Hepatocyte (in vitro differentiated cells): ENCODE measurements at regions not wholly inside any gene's neighbourhood (a gene's known extent, or its start where the extent isn't known, plus 50 kb on each side); places are given as distances from the start of the nearest gene placed in this dataset.
"Not testable (repeated sequence)": the region's sequence is repeated elsewhere in the genome, so short reads cannot be mapped to it uniquely, and the experiment has no call there.

ENCODE experiments used
- DNase-seq: peaks from one replicate; pipeline ENCODE4 v3.0.0-alpha.2; 2016; ENCODE audit warnings: low spot score
- H2AFZ ChIP-seq: fragments of 200-600 bp; sonication (generic); 2 replicates; pipeline ENCODE4 v1.6.0; 2016; ENCODE audit warnings: antibody characterized with exemption, mild to moderate bottlenecking
- H3K27ac ChIP-seq: fragments of 200-600 bp; sonication (generic); 2 replicates; pipeline ENCODE4 v1.5.1; 2016; ENCODE audit warnings: mild to moderate bottlenecking
- H3K27me3 ChIP-seq: fragments of 200-600 bp; sonication (generic); 2 replicates; pipeline ENCODE4 v1.6.1; 2016
- H3K36me3 ChIP-seq: fragments of 200-600 bp; sonication (generic); replicated peaks from 2 replicates; pipeline ENCODE4 v1.5.1; 2016; ENCODE audit warnings: low read depth; ENCODE audit not compliant: insufficient read depth
- H3K4me1 ChIP-seq: fragments of 200-600 bp; sonication (generic); 2 replicates; pipeline ENCODE4 v1.5.1; 2016; ENCODE audit warnings: mild to moderate bottlenecking, moderate library complexity; ENCODE audit not compliant: insufficient read depth
- H3K4me2 ChIP-seq: fragments of 200-600 bp; sonication (generic); 2 replicates; pipeline ENCODE4 v1.6.0; 2016
- H3K4me3 ChIP-seq: fragments of 200-600 bp; sonication (generic); 2 replicates; pipeline ENCODE4 v1.5.1; 2016; ENCODE audit warnings: mild to moderate bottlenecking
- H3K79me2 ChIP-seq: fragments of 200-600 bp; sonication (generic); 2 replicates; pipeline ENCODE4 v1.6.0; 2017; ENCODE audit warnings: mild to moderate bottlenecking
- H3K9me2 ChIP-seq: fragments of 200-600 bp; sonication (generic); replicated peaks from 2 replicates; pipeline ENCODE4 v1.6.0; 2017; ENCODE audit warnings: mild to moderate bottlenecking; ENCODE audit not compliant: insufficient read depth
- H3K9me3 ChIP-seq: fragments of 200-600 bp; sonication (generic); 2 replicates; pipeline ENCODE4 v1.5.1; 2016; ENCODE audit warnings: low read depth, mild to moderate bottlenecking
- H4K20me1 ChIP-seq: fragments of 200-600 bp; sonication (generic); 2 replicates; pipeline ENCODE4 v1.6.0; 2016; ENCODE audit warnings: mild to moderate bottlenecking; ENCODE audit not compliant: insufficient read depth, poor library complexity, severe bottlenecking
- CTCF ChIP-seq: fragments of 200-600 bp; sonication (generic); IDR thresholded peaks from 2 replicates; pipeline ENCODE4 v1.5.1; 2016; ENCODE audit warnings: antibody characterized with exemption, mild to moderate bottlenecking; ENCODE audit not compliant: poor library complexity
- EZH2 ChIP-seq: fragments of 200-600 bp; sonication (generic); IDR thresholded peaks from 2 replicates; pipeline ENCODE4 v1.6.1; 2016; ENCODE audit warnings: antibody characterized with exemption, mild to moderate bottlenecking, borderline replicate concordance
- EZH2phosphoT487 ChIP-seq: fragments of 200-600 bp; sonication (generic); IDR thresholded peaks from one replicate; pipeline ENCODE4 v1.6.1; 2018; ENCODE audit warnings: antibody characterized with exemption, mild to moderate bottlenecking, low read depth, moderate library complexity; ENCODE audit not compliant: unreplicated experiment, severe bottlenecking
- WGBS: methylation state at CpG from one replicate; pipeline ENCODE4 v1.1.6; 2016; ENCODE audit warnings: low lambda C conversion rate; ENCODE audit errors: missing lambda C conversion rate; 5-methylcytosine and 5-hydroxymethylcytosine counted together

DNA sequence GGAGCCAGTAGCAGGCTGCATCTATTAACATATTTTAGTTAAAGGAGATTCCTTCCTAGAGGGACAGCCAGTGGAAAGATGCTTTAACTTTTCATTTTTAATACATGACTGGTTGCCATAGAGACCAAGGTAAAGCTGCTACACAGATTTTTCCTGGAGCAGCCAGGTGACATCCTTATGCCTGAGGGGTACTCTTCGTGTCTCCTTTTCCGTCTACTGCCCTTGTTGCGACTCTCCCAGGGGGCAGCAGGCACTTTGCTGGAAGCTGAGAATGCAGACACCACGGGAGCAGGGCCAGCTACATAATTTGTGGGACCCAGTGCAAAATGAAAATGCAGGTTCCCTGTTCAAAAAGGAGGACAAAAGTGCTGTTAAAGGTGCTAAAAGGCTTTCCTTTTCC lies 340.4 kb downstream of the CEP170 start:
- not testable (repeated sequence) for H4K20me1 ChIP-seq, H3K36me3 ChIP-seq, H2AFZ ChIP-seq, H3K9me2 ChIP-seq, H3K79me2 ChIP-seq, H3K4me1 ChIP-seq, DNase-seq, H3K4me3 ChIP-seq, H3K9me3 ChIP-seq, H3K27me3 ChIP-seq, H3K4me2 ChIP-seq, H3K27ac ChIP-seq
- 54% methylated on average over 4 of the region's 4 CpGs for WGBS

DNA sequence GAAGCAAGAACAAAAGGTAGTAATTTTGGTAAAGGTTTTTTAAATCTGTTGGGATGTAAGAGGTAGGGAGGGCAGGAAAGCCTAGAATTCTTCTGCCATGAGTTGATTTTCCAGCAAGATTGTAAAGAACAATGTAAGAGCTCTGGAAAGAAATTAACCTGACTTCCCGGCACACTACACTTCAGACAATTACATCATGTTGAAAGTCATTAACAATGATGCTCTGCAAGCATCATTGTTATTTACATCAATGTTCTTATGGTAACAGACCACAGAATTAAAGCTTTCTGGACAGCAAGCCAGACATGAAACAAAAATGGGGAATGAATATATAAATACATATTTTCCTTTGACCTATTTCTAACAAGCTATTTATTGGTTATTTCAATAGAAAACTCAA lies 342.2 kb downstream of the CEP170 start:
- not testable (repeated sequence) for H3K4me2 ChIP-seq, H3K36me3 ChIP-seq, H3K4me3 ChIP-seq, H3K79me2 ChIP-seq, H3K4me1 ChIP-seq, H3K9me3 ChIP-seq, H4K20me1 ChIP-seq, H3K9me2 ChIP-seq, H3K27ac ChIP-seq, H3K27me3 ChIP-seq, H2AFZ ChIP-seq, DNase-seq
- WGBS, result 74% methylated on average over 1 of the region's 1 CpG

GRCh38 chr1:242900558-242900957 lies 354.5 kb downstream of the CEP170 start:
- H3K9me3 ChIP-seq, H2AFZ ChIP-seq, H3K36me3 ChIP-seq, H3K4me3 ChIP-seq, H3K9me2 ChIP-seq, H3K27me3 ChIP-seq, H4K20me1 ChIP-seq, H3K4me2 ChIP-seq, H3K4me1 ChIP-seq, H3K27ac ChIP-seq, DNase-seq, H3K79me2 ChIP-seq: not testable (repeated sequence)
- WGBS, result 65% methylated on average over 2 of the region's 2 CpGs

DNA sequence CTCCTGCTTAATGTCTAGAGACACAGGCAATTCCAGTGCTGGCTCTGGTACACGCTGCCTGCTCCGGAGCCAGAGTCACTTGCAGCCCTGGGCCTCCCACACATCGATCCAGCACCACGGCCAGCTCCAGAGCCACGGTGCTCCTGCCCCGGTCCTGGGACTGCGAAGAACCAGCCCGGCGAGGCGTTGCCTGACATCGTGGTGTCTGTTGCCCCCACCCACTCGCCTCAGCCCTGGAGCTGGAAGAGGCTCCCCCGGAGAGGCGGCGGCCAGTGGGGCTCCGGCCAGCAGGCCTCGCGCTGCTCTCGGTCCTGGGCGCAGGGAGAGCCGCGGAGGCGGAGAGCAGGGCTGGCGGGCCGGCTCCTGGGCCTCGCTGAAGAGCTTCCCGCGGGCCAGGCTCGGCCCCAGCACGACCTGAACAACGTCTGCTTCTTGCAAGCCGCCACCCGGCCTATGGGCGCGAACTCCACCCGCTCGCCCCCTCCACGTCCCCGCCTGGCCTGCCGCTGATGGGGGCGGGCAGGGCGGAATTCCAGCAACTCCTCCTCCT lies 364.8 kb downstream of the CEP170 start:
- no peaks in the 10 kb centered on the region for H3K9me2 ChIP-seq
- no peaks in the 10 kb centered on the region for H3K4me1 ChIP-seq
- no peak overlapping the region for H3K4me3 ChIP-seq
- H3K79me2 ChIP-seq, result no peaks in the 10 kb centered on the region
- H3K9me3 ChIP-seq, result no peaks in the 10 kb centered on the region
- H2AFZ ChIP-seq, result no peak overlapping the region
- no peaks in the 10 kb centered on the region for H4K20me1 ChIP-seq
- TF ChIP-seq EZH2, result no peak
- no peak for TF ChIP-seq CTCF
- TF ChIP-seq EZH2phosphoT487, result no peak
- no peaks in the 10 kb centered on the region for H3K27me3 ChIP-seq
- 3% methylated on average over 39 of the region's 42 CpGs for WGBS
- peak overlapping the region; percentile 74 for H3K4me2 ChIP-seq
- peak; percentile 74 for DNase-seq
- no peaks in the 10 kb centered on the region for H3K36me3 ChIP-seq
- H3K27ac ChIP-seq, result no peak overlapping the region

- no peaks in the 10 kb centered on the region for H3K9me3 ChIP-seq
- WGBS, result 36% methylated on average over 2 of the region's 2 CpGs
- H3K36me3 ChIP-seq, result no peaks in the 10 kb centered on the region
- TF ChIP-seq CTCF, result no peak
- no peak for TF ChIP-seq EZH2phosphoT487
- TF ChIP-seq EZH2, result no peak
- no peaks in the 10 kb centered on the region for H3K79me2 ChIP-seq
- H3K4me2 ChIP-seq, result no peak overlapping the region
- no peaks in the 10 kb centered on the region for H3K4me1 ChIP-seq
- H4K20me1 ChIP-seq, result no peaks in the 10 kb centered on the region
- H3K27ac ChIP-seq, result no peak overlapping the region
- H2AFZ ChIP-seq, result no peak overlapping the region
- H3K27me3 ChIP-seq, result no peaks in the 10 kb centered on the region
- DNase-seq, result peak; percentile 18
- H3K4me3 ChIP-seq, result no peak overlapping the region
- H3K9me2 ChIP-seq, result no peaks in the 10 kb centered on the region
Measured at GRCh38 chr1:242886137-242886536, 361.6 kb upstream of the PLD5 start.

- H3K4me2 ChIP-seq, H3K36me3 ChIP-seq, H3K4me3 ChIP-seq, H3K9me2 ChIP-seq, DNase-seq, H3K9me3 ChIP-seq, H4K20me1 ChIP-seq, H3K27me3 ChIP-seq, H2AFZ ChIP-seq, H3K79me2 ChIP-seq, H3K4me1 ChIP-seq, H3K27ac ChIP-seq: not testable (repeated sequence)
- WGBS, result 80% methylated on average over 5 of the region's 5 CpGs
Measured at GRCh38 chr1:242880022-242880421, 355.5 kb upstream of the PLD5 start.
